Sciatic nerve (tissue), 2 donors: ENCODE measurements at regions not wholly inside any gene's neighbourhood (a gene's known extent, or its start where the extent isn't known, plus 50 kb on each side); places are given as distances from the start of the nearest gene placed in this dataset.
"Not testable (repeated sequence)": the region's sequence is repeated elsewhere in the genome, so short reads cannot be mapped to it uniquely, and the experiment has no call there.

Experiments
- ATAC-seq: fragments of 200-7000 bp; cut with Tn5 transposase; one replicate; pipeline ENCODE4 v1.9.1; 2020; ENCODE audit warnings: mild to moderate bottlenecking, moderate library complexity
- DNase-seq: peaks from one replicate; pipeline ENCODE4 v3.0.0-alpha.2; 2020; ENCODE audit warnings: low spot score
- intact Hi-C: fragments of 100-400 bp; cut with DNase I; formaldehyde crosslinking; loops from one replicate; pipeline ENCODE4 v1.14.2; 2022
- donor health status: DM: no; HTN: no; CAD: no.
- donor health status: DM: no; HTN: no; CAD: no.

- ATAC-seq (no peak), DNase-seq (no peak)
- intact Hi-C loops, result no loop called here
These were observed 520.3 kb upstream of the EPHA6 start for GRCh38 chr3:96294143-96294542.

GRCh38 chr3:96300743-96301142 is 513.7 kb upstream of the EPHA6 start:
- DNase-seq, result no peak
- intact Hi-C loops, result no loop called here
- no peak for ATAC-seq

- DNase-seq, result no peak
- intact Hi-C loops, result no loop called here
- no peak for ATAC-seq
These were observed 495.2 kb upstream of the EPHA6 start for GRCh38 chr3:96319166-96319565.

GRCh38 chr3:96324087-96324486 is 490.3 kb upstream of the EPHA6 start:
- ATAC-seq (no peak), DNase-seq (no peak)
- intact Hi-C loops, result no loop called here

GRCh38 chr3:96330795-96331194 is 483.6 kb upstream of the EPHA6 start:
- intact Hi-C loops, result no loop called here
- DNase-seq, result no peak
- ATAC-seq, result no peak

GRCh38 chr3:96331341-96331740 is 483.1 kb upstream of the EPHA6 start:
- DNase-seq, result no peak
- intact Hi-C loops, result no loop called here
- no peak for ATAC-seq

GRCh38 chr3:96334779-96335178 is 479.6 kb upstream of the EPHA6 start:
- intact Hi-C loops, result no loop called here
- ATAC-seq (no peak), DNase-seq (no peak)

GRCh38 chr3:96347289-96347688 is 467.1 kb upstream of the EPHA6 start:
- DNase-seq, result no peak
- intact Hi-C loops, result no loop called here
- no peak for ATAC-seq

- DNase-seq, intact Hi-C loops, ATAC-seq: not testable (repeated sequence)
These were observed 462.8 kb upstream of the EPHA6 start for GRCh38 chr3:96351598-96351997.

GRCh38 chr3:96354106-96354505 is 460.3 kb upstream of the EPHA6 start:
- ATAC-seq, result no peak
- intact Hi-C loops, result no loop called here
- DNase-seq, result no peak

GRCh38 chr3:96354742-96355141 is 459.7 kb upstream of the EPHA6 start:
- no peak for ATAC-seq
- DNase-seq, result no peak
- intact Hi-C loops, result no loop called here

GRCh38 chr3:96361241-96361640 is 453.2 kb upstream of the EPHA6 start:
- no peak for ATAC-seq
- no peak for DNase-seq
- intact Hi-C loops, result no loop called here

GRCh38 chr3:96370637-96371036 is 443.8 kb upstream of the EPHA6 start:
- ATAC-seq (no peak), DNase-seq (no peak)
- intact Hi-C loops, result no loop called here

GRCh38 chr3:96410006-96410730 is 404.2 kb upstream of the EPHA6 start:
- no peak for DNase-seq
- intact Hi-C loops, result no loop called here
- ATAC-seq, result no peak

- DNase-seq (no peak), ATAC-seq (no peak)
- intact Hi-C loops, result no loop called here
These were observed 397.7 kb upstream of the EPHA6 start for GRCh38 chr3:96416549-96417255.

- DNase-seq, result no peak
- intact Hi-C loops, result no loop called here
- no peak for ATAC-seq
These were observed 386.3 kb upstream of the EPHA6 start for GRCh38 chr3:96428097-96428496.

- intact Hi-C loops, result no loop called here
- DNase-seq, result no peak
- no peak for ATAC-seq
These were observed 384.3 kb upstream of the EPHA6 start for GRCh38 chr3:96430079-96430478.

GRCh38 chr3:96434651-96435050 is 379.7 kb upstream of the EPHA6 start:
- ATAC-seq, result no peak
- intact Hi-C loops, result no loop called here
- DNase-seq, result no peak

- intact Hi-C loops, result no loop called here
- no peak for ATAC-seq
These were observed 365.0 kb upstream of the EPHA6 start for GRCh38 chr3:96449346-96449745.

GRCh38 chr3:96449803-96450202 is 364.6 kb upstream of the EPHA6 start:
- no peak for DNase-seq
- intact Hi-C loops, result no loop called here

More at GRCh38 chr3:96449346-96449745, 365.0 kb upstream of the EPHA6 start:
- DNase-seq, result no peak

GRCh38 chr3:96450699-96451098 is 363.7 kb upstream of the EPHA6 start:
- no peak for DNase-seq
- intact Hi-C loops, result no loop called here
- no peak for ATAC-seq

More at GRCh38 chr3:96449803-96450202, 364.6 kb upstream of the EPHA6 start:
- ATAC-seq, result no peak
